Spleen (tissue), 11 donors: ENCODE measurements at regions not wholly inside any gene's neighbourhood (a gene's known extent, or its start where the extent isn't known, plus 50 kb on each side); places are given as distances from the start of the nearest gene placed in this dataset.
"Not testable (repeated sequence)": the region's sequence is repeated elsewhere in the genome, so short reads cannot be mapped to it uniquely, and the experiment has no call there.

ENCODE experiments used
- DNase-seq: peaks from one replicate; pipeline ENCODE4 v3.0.0-alpha.2; 2020
- H3K27ac ChIP-seq, 8 donors: fragments of 200-600 bp; sonication (generic) in 7 of 8; 1 replicate in 4 of 8; 2 replicates in 4 of 8; pipeline versions ENCODE4 v1.5.0 to v1.8.0; 2016 to 2021; ENCODE audit warnings: inconsistent platforms in 4 of 8, mild to moderate bottlenecking in 4 of 8, moderate library complexity in 1 of 8
- H3K27me3 ChIP-seq, 7 donors: fragments of 200-600 bp; sonication (generic) in 6 of 7; replicated peaks in 1 of 7; 1 replicate in 4 of 7; 2 replicates in 3 of 7; pipeline versions ENCODE4 v1.5.0 to v1.8.0; 2016 to 2021; ENCODE audit warnings: inconsistent platforms in 3 of 7, mild to moderate bottlenecking in 1 of 7
- H3K36me3 ChIP-seq, 6 donors: fragments of 200-600 bp; sonication (generic) in 5 of 6; 1 replicate in 4 of 6; 2 replicates in 2 of 6; pipeline versions ENCODE4 v1.5.0 to v1.8.0; 2016 to 2021; ENCODE audit warnings: inconsistent platforms in 2 of 6
- H3K4me1 ChIP-seq, 6 donors: fragments of 200-600 bp; sonication (generic) in 5 of 6; 1 replicate in 3 of 6; 2 replicates in 3 of 6; pipeline versions ENCODE4 v1.5.0 to v1.8.0; 2016 to 2021; ENCODE audit warnings: inconsistent platforms in 3 of 6
- H3K4me3 ChIP-seq, 8 donors: fragments of 200-600 bp; sonication (generic) in 7 of 8; 1 replicate in 4 of 8; 2 replicates in 4 of 8; pipeline versions ENCODE4 v1.5.0 to v1.8.0; 2016 to 2021; ENCODE audit warnings: inconsistent platforms in 4 of 8, mild to moderate bottlenecking in 4 of 8, moderate library complexity in 2 of 8
- H3K9me3 ChIP-seq, 8 donors: fragments of 200-600 bp; sonication (generic) in 7 of 8; 1 replicate in 4 of 8; 2 replicates in 4 of 8; pipeline versions ENCODE4 v1.5.0 to v1.8.0; 2016 to 2021; ENCODE audit warnings: inconsistent platforms in 4 of 8
- POLR2AphosphoS5 ChIP-seq, 3 donors: sonication (generic); formaldehyde crosslinking; IDR thresholded peaks; one replicate each; pipeline ENCODE4 v1.5.1; 2017; ENCODE audit warnings: antibody characterized with exemption in 3 of 3
- WGBS, 5 donors: extraction: QIAGEN DNeasy Blood & Tissue Kit in 3 of 5; methylation state at CpG; one replicate each; pipeline versions ENCODE4 v1.1.5 to v1.1.7; 2013 to 2018; 5-methylcytosine and 5-hydroxymethylcytosine counted together
- intact Hi-C: fragments of 100-400 bp; cut with DNase I; formaldehyde crosslinking; loops from one replicate; pipeline ENCODE4 v1.15.0; 2023; ENCODE audit warnings: low total_unique reads
- donor health status: healthy with polysubstance abuse.
- donor health status: DM: no; HTN: no; CAD: no; lungs with moderate emphysema.
- donor health status: DM: no; HTN: no; CAD: no.
- donor health status: Bipolar disorder and iron deficiency.
- donor health status: healthy.
- donor health status: DM: no; HTN: no; CAD: no.
- donor health status: DM: yes; HTN: yes; CAD: no.

DNA sequence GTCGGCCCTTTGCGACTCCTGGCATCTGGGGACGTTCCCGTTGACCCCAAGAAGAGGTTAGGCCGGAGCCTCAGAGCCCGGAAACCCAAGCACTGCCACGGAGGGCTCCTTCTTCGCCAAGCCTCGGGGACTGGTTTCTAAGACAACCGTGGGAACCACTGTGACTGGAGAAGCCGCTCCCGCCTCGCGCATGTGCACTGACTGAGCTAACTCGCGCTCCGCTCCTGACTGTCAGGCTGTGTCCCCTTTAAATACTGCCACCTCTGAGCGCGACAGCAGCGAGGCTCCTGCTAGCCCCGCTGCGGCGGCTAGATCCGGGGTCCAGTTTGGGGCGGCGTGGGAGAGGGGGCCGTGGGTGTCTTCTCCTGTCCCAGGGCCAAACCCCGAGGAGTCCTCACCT is 104.2 kb upstream of the FOXD4L5 start:
- H3K27me3 ChIP-seq, H3K36me3 ChIP-seq, intact Hi-C loops, H3K4me1 ChIP-seq, H3K4me3 ChIP-seq, H3K27ac ChIP-seq: not testable (repeated sequence)
- H3K9me3 ChIP-seq = peaks cover 0 to 69% (median 27%) of the 10 kb centered on the region in 8 donors
- WGBS, 5 donors = 90 to 95% (median 91%) methylated on average over 12 to 28 of the region's 28 CpGs
- DNase-seq = peak; percentile 33

DNA sequence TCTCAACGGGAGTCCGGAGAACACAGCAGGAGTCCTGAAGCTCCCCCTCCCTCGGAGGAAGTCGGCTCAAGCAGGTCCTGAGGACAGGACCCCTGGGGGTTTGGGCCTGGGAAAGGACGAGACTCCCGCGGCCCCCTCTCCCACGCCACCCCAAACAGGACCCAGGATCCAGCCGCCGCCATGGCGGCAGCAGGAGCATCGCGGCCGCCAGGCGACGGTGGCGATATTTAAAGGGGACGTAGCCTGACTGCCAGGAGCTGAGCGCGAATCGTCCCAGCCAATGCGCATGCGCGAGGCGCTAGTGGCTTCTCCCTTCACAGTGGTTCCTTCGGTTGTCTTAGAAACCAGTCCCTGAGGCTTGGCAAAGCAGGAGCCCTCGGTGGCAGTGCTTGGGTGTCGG is 101.7 kb upstream of the FOXD4L5 start:
- H3K27me3 ChIP-seq, H3K4me1 ChIP-seq, H3K36me3 ChIP-seq, intact Hi-C loops: not testable (repeated sequence)
- TF ChIP-seq POLR2AphosphoS5 (IDR thresholded peaks at IDR 0.05) = peak in 2 of 3 donors; percentile 23 to 45
- Histone ChIP-seq H3K27ac (peak overlapping the region in 3 of 8 donors; percentile 51 to 67 (median 58)), H3K4me3 (peak overlapping the region in 6 of 8 donors; percentile 17 to 58 (median 32)), H3K9me3 (peaks cover 0 to 72% (median 37%) of the 10 kb centered on the region in 8 donors)
- peak; percentile 95 for DNase-seq
- WGBS, 5 donors = 53 to 75% (median 58%) methylated on average over 28 of the region's 28 CpGs

DNA sequence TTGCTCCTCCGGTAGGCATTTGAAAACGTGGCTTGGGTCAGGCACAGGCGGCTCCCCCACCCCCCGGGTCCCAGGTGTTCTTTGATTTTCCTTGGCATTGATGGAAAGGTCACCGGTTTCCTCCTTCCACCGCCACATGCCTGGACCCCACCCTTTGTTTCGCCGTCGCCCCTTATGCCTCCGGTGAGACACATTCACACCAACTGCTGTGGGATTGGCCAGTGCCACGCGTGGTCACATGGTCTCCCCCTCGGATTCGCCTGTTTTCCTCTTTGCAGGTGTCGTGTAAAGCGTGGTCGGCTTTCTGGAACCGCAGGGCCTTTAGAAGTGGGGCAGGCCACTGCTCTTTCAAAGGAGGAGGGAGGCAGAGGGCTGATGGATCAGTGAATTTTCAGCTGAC is 101.2 kb upstream of the FOXD4L5 start:
- H3K4me1 ChIP-seq, intact Hi-C loops, H3K36me3 ChIP-seq, H3K27me3 ChIP-seq, H3K27ac ChIP-seq: not testable (repeated sequence)
- Histone ChIP-seq H3K4me3 (peak overlapping the region in 1 of 8 donors; percentile 58), H3K9me3 (peaks cover 0 to 69% (median 37%) of the 10 kb centered on the region in 8 donors)
- peak; percentile 71 for DNase-seq
- 67 to 80% (median 71%) methylated on average over 18 of the region's 18 CpGs for WGBS, 5 donors

DNA sequence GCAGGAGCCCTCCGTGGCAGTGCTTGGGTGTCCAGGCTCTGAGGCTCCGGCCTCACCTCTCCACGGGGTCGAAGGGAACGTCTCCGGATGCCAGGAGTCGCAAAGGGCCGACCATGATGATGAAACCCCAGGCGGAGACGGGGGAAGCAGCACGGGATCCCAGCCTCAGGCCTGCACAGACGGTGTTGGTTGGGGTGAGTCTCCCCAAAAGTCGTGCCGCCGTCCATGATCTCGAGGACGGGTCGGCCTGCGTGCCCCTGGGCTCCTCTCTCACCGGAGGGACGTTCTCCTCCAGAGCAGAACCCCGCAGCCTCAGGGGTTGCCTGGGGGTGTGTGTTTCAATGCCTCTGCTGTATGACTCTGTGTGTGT is 100.6 kb upstream of the FOXD4L5 start:
- WGBS, 5 donors = 58 to 76% (median 73%) methylated on average over 22 of the region's 22 CpGs
- H3K4me3 ChIP-seq, H3K4me1 ChIP-seq, H3K36me3 ChIP-seq, H3K27ac ChIP-seq, H3K27me3 ChIP-seq, intact Hi-C loops: not testable (repeated sequence)
- peaks cover 0 to 63% (median 39%) of the 10 kb centered on the region in 8 donors for H3K9me3 ChIP-seq
- DNase-seq = peak; percentile 61

DNA sequence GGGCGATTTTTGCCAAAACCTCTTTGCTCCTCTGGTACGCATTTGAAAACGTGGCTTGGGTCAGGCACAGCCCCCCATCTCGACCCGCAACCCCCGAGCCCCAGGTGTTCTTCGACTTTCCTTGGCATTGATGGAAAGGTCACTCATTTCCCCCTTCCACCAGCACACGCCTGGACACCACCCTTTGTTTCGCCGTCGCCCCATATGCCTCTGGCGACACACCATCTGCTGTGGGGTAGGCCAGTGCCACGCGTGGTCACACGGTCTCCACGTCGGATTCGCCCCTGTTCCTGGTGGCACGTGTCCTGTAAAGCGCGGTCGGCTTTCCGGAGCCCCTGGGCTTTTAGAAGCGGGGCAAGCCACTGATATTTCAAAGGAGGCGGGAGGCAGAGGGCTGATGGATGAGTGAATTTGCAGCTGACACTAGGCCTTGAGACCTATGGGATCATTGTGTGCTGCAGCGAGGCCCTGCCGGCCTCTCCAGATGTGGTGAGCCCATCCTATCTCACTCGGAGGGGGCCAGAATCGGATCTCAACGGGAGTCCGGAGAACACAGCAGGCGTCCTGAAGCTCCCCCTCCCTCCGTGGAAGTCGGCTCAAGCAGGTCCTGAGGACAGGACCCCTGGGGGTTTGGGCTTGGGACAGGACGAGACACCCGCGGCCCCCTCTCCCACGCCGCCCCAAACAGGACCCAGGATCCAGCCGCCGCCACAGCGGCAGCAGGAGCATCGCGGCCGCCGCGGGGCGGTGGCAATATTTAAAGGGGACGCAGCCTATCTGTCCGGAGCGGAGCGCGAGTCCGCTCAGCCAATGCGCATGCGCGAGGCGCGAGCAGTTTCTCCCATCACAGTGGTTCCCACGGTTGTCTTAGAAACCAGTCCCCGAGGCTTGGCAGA is 100.0 kb upstream of the FOXD4L5 start:
- H3K27ac ChIP-seq, H3K36me3 ChIP-seq, H3K27me3 ChIP-seq, H3K4me1 ChIP-seq, intact Hi-C loops, H3K4me3 ChIP-seq: not testable (repeated sequence)
- WGBS, 5 donors = 61 to 77% (median 72%) methylated on average over 35 to 61 of the region's 61 CpGs
- DNase-seq = peak; percentile 50
- H3K9me3 ChIP-seq = peaks cover 0 to 57% (median 40%) of the 10 kb centered on the region in 8 donors

DNA sequence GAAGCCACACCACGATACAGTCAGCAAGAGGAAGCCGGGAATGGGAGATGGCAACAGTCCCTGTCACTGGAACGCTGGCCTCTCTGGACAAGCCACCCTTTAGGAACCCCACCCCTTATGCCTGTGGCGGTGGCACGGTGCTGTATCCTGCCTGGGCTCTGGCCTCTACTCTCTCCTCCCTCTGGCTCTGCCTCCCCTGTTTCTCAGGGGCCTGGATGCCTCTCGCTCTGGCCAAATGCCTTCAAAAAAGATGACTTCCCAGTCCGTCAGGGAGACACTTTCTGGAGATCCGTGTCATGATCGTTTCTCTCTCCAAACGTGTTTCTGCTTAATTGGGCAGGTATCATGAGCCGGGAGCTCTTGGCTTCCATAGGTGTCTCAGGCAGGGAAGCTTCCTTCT is 99.1 kb upstream of the FOXD4L5 start:
- peak; percentile 82 for DNase-seq
- intact Hi-C loops = not testable (repeated sequence)

DNA sequence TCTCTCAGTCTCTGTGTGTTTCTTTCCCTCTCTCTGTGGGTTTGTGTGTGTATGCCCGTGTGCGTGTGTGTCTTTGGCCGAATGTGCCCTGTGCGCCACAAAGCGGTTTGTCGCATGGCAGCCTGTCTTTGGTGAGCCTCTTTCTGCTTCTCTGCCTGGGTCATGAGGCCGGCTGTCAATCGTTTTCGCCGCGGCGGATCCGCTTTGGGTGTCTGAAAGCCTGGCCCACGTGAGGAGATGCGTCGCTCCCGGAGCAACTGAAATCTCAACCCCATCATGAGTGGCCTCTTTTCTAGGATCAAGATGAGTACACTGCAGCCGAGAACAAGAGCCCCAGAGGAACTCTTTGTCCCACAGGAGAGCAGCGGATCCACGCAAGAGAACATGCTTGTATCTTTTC is 98.6 kb upstream of the FOXD4L5 start:
- H3K9me3 ChIP-seq = peaks cover 0 to 45% (median 34%) of the 10 kb centered on the region in 8 donors
- WGBS, 5 donors = 83 to 89% (median 84%) methylated on average over 17 to 20 of the region's 20 CpGs
- H3K27me3 ChIP-seq, H3K36me3 ChIP-seq, H3K4me3 ChIP-seq, H3K27ac ChIP-seq, intact Hi-C loops, H3K4me1 ChIP-seq, DNase-seq: not testable (repeated sequence)

More for the DNA sequence above, 99.1 kb upstream of the FOXD4L5 start:
- not testable (repeated sequence) for H3K27me3 ChIP-seq, H3K4me3 ChIP-seq, H3K36me3 ChIP-seq, H3K27ac ChIP-seq, H3K4me1 ChIP-seq
- 68 to 80% (median 69%) methylated on average over 10 to 11 of the region's 11 CpGs for WGBS, 5 donors
- H3K9me3 ChIP-seq = peaks cover 0 to 49% (median 38%) of the 10 kb centered on the region in 8 donors

DNA sequence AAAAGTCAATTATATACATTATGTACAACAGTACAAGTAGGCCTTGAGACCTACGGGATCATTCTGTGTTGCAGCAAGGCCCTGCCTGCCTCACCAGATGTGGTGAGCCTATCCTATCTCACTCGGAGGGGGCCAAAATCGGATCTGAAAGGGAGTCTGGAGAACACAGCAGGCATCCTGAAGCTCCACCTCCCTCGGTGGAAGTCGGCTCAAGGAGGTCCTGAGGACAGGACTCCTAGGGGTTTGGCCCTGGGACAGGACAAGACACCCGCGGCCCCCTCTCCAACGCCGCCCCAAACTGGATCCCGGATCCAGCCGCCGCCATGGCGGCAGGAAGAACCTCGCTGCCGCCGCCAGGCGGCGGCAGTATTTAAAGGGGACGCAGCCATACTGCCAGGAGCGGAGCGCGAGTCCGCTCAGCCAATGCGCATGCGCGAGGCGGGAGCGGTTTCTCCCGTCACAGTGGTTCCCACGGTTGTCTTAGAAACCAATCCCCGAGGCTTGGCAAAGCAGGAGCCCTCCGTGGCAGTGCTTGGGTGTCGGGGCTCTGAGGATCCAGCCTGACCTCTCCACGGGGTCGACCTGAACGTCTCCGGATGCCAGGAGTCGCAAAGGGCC is 97.8 kb upstream of the FOXD4L5 start:
- H3K4me3 ChIP-seq, H3K27ac ChIP-seq, H3K36me3 ChIP-seq, intact Hi-C loops, H3K27me3 ChIP-seq, H3K4me1 ChIP-seq: not testable (repeated sequence)
- peak; percentile 46 for DNase-seq
- H3K9me3 ChIP-seq = peaks cover 0 to 45% (median 34%) of the 10 kb centered on the region in 8 donors
- 49 to 60% (median 59%) methylated on average over 1 to 38 of the region's 38 CpGs for WGBS, 5 donors
